ENCODE measurements at regions not wholly inside any gene's neighbourhood (a gene's known extent, or its start where the extent isn't known, plus 50 kb on each side); places are given as distances from the start of the nearest gene placed in this dataset.

DNA sequence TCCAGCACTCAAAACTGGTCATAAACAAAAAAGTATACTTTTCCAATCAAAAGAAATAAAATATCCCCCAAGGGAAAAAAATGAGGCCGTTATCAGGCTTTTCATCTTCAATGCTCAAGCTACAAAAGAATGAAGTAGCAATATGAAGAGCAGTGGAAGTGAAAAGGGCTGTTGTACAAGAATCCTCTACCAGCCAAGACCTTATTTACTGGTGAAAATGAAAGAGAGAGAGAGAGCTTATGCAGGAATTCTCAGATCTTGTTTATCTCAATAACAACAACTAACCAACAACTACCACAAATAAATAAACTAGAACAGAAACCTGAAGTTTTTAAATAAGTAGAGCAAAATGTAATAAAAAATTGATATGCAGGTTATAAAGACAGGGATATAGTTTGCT is 400.6 kb downstream of the HDGFL1 start:
- Histone ChIP-seq H3K4me1 (ENCODE audit: low read length) (no peaks in the 10 kb centered on the region), H3K27me3 (ENCODE audit: low read depth, low read length) (no peaks in the 10 kb centered on the region), H3K27ac (ENCODE audit: low read length) (no peak overlapping the region), H4K20me1 (ENCODE audit: insufficient read depth, low read length) (no peaks in the 10 kb centered on the region), H3K9ac (ENCODE audit: low read length) (no peak overlapping the region), H3K4me2 (ENCODE audit: low read length) (no peak overlapping the region), H3K4me3 (ENCODE audit: low read length) (no peak overlapping the region), H3K36me3 (replicated peaks; ENCODE audit: low read depth, low read length) (no peaks in the 10 kb centered on the region), H3K79me2 (ENCODE audit: low read length) (no peaks in the 10 kb centered on the region), H2AFZ (ENCODE audit: low read depth, low read length) (no peak overlapping the region), H3K9me3 (ENCODE audit: insufficient read depth, low read length) (no peaks in the 10 kb centered on the region)
- TF ChIP-seq, protein P1, sequence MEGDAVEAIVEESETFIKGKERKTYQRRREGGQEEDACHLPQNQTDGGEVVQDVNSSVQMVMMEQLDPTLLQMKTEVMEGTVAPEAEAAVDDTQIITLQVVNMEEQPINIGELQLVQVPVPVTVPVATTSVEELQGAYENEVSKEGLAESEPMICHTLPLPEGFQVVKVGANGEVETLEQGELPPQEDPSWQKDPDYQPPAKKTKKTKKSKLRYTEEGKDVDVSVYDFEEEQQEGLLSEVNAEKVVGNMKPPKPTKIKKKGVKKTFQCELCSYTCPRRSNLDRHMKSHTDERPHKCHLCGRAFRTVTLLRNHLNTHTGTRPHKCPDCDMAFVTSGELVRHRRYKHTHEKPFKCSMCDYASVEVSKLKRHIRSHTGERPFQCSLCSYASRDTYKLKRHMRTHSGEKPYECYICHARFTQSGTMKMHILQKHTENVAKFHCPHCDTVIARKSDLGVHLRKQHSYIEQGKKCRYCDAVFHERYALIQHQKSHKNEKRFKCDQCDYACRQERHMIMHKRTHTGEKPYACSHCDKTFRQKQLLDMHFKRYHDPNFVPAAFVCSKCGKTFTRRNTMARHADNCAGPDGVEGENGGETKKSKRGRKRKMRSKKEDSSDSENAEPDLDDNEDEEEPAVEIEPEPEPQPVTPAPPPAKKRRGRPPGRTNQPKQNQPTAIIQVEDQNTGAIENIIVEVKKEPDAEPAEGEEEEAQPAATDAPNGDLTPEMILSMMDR (IDR thresholded peaks at IDR 0.05; ENCODE audit: low read depth, low read length): no peak
- no peak for TF ChIP-seq EZH2phosphoT487 (IDR thresholded peaks at IDR 0.05; ENCODE audit: low read depth)

DNA sequence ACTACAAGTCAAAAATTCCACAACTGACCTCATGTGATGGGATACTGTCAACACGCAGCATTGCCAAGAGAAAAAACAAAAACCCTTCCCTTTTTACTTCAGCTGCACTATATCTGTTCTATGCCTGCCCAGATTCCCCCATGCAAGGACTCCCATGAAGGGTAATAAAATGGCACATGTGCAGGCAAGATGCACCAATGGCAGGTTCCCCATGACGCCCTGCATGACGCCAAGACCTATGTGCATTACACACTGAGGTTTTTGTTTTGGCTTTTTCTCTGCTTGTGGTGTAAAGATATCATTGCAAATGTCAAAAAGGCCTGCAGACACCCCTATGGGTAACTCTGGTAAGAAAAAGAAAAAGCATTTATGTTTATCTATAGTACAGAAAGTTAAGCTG is 403.4 kb downstream of the HDGFL1 start:
- no peaks in the 10 kb centered on the region for H3K79me2 ChIP-seq (ENCODE audit: low read length)
- no peak overlapping the region for H3K9ac ChIP-seq (ENCODE audit: low read length)
- H3K4me1 ChIP-seq (ENCODE audit: low read length): no peaks in the 10 kb centered on the region
- H2AFZ ChIP-seq (ENCODE audit: low read depth, low read length): no peak overlapping the region
- no peak overlapping the region for H3K4me2 ChIP-seq (ENCODE audit: low read length)
- TF ChIP-seq, protein P1 (IDR thresholded peaks at IDR 0.05; ENCODE audit: low read depth, low read length): no peak
- TF ChIP-seq EZH2phosphoT487 (IDR thresholded peaks at IDR 0.05; ENCODE audit: low read depth): no peak
- no peak overlapping the region for H3K27ac ChIP-seq (ENCODE audit: low read length)
- no peaks in the 10 kb centered on the region for H4K20me1 ChIP-seq (ENCODE audit: insufficient read depth, low read length)
- H3K9me3 ChIP-seq (ENCODE audit: insufficient read depth, low read length): no peaks in the 10 kb centered on the region
- no peaks in the 10 kb centered on the region for H3K36me3 ChIP-seq (replicated peaks; ENCODE audit: low read depth, low read length)
- no peaks in the 10 kb centered on the region for H3K27me3 ChIP-seq (ENCODE audit: low read depth, low read length)
- no peak overlapping the region for H3K4me3 ChIP-seq (ENCODE audit: low read length)

DNA sequence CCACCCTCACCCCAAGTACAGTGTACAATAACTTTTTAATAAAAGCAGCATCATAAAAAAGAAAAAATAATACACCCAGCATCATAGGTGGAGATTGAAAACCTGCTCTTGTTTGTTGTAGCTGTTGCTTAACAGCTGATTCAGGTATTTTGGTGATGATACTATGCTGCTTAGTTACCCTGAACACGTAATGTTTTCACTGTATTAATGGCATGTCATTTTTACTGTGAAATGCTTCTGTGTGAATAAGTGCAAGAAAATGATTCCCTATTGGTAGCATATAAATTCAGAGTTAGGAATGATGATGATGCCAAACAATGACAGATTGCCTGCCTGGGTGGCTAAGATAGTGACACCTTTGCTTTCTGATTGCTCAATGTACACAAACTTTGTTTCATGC is 405.7 kb downstream of the HDGFL1 start:
- Histone ChIP-seq H3K27ac (ENCODE audit: low read length) (no peak overlapping the region), H3K36me3 (replicated peaks; ENCODE audit: low read depth, low read length) (no peaks in the 10 kb centered on the region), H3K9me3 (ENCODE audit: insufficient read depth, low read length) (no peaks in the 10 kb centered on the region), H3K79me2 (ENCODE audit: low read length) (no peaks in the 10 kb centered on the region), H3K4me2 (ENCODE audit: low read length) (no peak overlapping the region), H3K4me1 (ENCODE audit: low read length) (no peaks in the 10 kb centered on the region), H4K20me1 (ENCODE audit: insufficient read depth, low read length) (no peaks in the 10 kb centered on the region), H3K9ac (ENCODE audit: low read length) (no peak overlapping the region), H3K4me3 (ENCODE audit: low read length) (no peak overlapping the region), H2AFZ (ENCODE audit: low read depth, low read length) (no peak overlapping the region), H3K27me3 (ENCODE audit: low read depth, low read length) (no peaks in the 10 kb centered on the region)
- no peak for TF ChIP-seq EZH2phosphoT487 (IDR thresholded peaks at IDR 0.05; ENCODE audit: low read depth)
- TF ChIP-seq, protein P1 (IDR thresholded peaks at IDR 0.05; ENCODE audit: low read depth, low read length): no peak

DNA sequence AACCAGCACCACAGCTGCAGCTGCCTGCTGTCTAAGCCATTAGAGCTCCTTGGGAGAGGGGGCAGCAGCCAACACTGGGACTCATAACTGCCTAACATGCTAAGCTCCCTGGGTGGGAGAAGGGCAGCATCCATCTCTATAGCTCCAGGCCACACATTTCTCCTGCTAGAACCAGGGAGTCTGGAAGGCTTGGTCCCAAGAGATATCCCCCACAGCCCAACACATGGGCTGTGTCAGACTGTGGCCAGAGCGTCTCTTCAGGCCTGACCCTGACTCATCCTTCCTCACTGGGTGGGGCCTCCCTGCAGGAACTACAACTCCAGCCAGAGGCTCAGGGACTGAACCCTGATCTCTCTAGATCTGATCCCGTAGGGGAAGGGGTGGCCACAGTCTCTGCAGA is 411.1 kb downstream of the HDGFL1 start:
- Histone ChIP-seq H3K79me2 (ENCODE audit: low read length) (no peaks in the 10 kb centered on the region), H3K36me3 (replicated peaks; ENCODE audit: low read depth, low read length) (no peaks in the 10 kb centered on the region), H3K4me1 (ENCODE audit: low read length) (no peaks in the 10 kb centered on the region), H4K20me1 (ENCODE audit: insufficient read depth, low read length) (no peaks in the 10 kb centered on the region), H3K27ac (ENCODE audit: low read length) (no peak overlapping the region), H3K9me3 (ENCODE audit: insufficient read depth, low read length) (no peaks in the 10 kb centered on the region), H3K9ac (ENCODE audit: low read length) (no peak overlapping the region), H3K4me2 (ENCODE audit: low read length) (no peak overlapping the region), H2AFZ (ENCODE audit: low read depth, low read length) (no peak overlapping the region), H3K4me3 (ENCODE audit: low read length) (no peak overlapping the region), H3K27me3 (ENCODE audit: low read depth, low read length) (no peaks in the 10 kb centered on the region)
- TF ChIP-seq, protein P1 (IDR thresholded peaks at IDR 0.05; ENCODE audit: low read depth, low read length): no peak
- TF ChIP-seq EZH2phosphoT487 (IDR thresholded peaks at IDR 0.05; ENCODE audit: low read depth): no peak

All from OCI-LY3 (cell line).